K562 (cell line): ENCODE measurements at regions not wholly inside any gene's neighbourhood (a gene's known extent, or its start where the extent isn't known, plus 50 kb on each side); places are given as distances from the start of the nearest gene placed in this dataset.

Experiments used
- ATAC-seq: fragments of 200-7000 bp; cut with Tn5 transposase; 3 replicates; pipeline ENCODE4 v1.9.1; 2020; ENCODE audit warnings: moderate library complexity
- BruUV-seq: library from RNA; stranded (reverse); fragments of 400-500 nt; replicated peaks from 2 replicates; lab custom pipeline; 2021; lab: Mats Ljungman, UMichigan
- CTCF ChIA-PET: fragments of 300-600 bp; formaldehyde crosslinking; extraction: SDS; loops from one replicate; lab custom pipeline; 2021; ENCODE audit warnings: low intra/inter-chr PET ratio; lab: Yijun Ruan, JAX
- POLR2A ChIA-PET: fragments of 300-600, 350-650 bp; sonication (Branson Sonifier 250); formaldehyde crosslinking; extraction: SDS; loops from one replicate; lab custom pipeline; 2021; ENCODE audit warnings: antibody characterized with exemption, inconsistent platforms; lab: Yijun Ruan, JAX
- DNase-seq, 4 experiments: peaks; one replicate each; pipeline versions ENCODE4 v3.0.0 to v3.0.0-alpha.2; 2011 to 2018; ENCODE audit warnings: low spot score in 3 of 4, mixed read lengths in 3 of 4; ENCODE audit errors: extremely low read depth in 1 of 4
- FAIRE-seq: peaks from 2 replicates; lab custom pipeline; 2011; peaks lifted over from hg19 to GRCh38; lab: Jason Lieb, UNC
- H2AFZ ChIP-seq: 2 replicates; pipeline ENCODE4 v1.6.0; 2011; ENCODE audit warnings: low read depth, low read length, control low read depth, inconsistent platforms
- H3K27ac ChIP-seq: fragments of 200-600 bp; 3 replicates; pipeline ENCODE4 v1.8.0; 2011; ENCODE audit warnings: low read depth, mild to moderate bottlenecking, control low read depth, inconsistent platforms, low read length, moderate library complexity, mixed read lengths; ENCODE audit errors: extremely low read depth
- H3K27me3 ChIP-seq, 2 experiments: fragments of 300-600 bp in 1 of 2; 2 replicates in 1 of 2; 3 replicates in 1 of 2; pipeline versions ENCODE4 v1.6.0 to v1.8.0; 2011; ENCODE audit warnings: inconsistent platforms in 2 of 2, low read length in 2 of 2, mild to moderate bottlenecking in 1 of 2, mixed read lengths in 1 of 2, moderate library complexity in 1 of 2; ENCODE audit not compliant: control insufficient read depth in 2 of 2, insufficient read depth in 2 of 2
- H3K36me3 ChIP-seq: fragments of 300-600 bp; 3 replicates; pipeline ENCODE4 v1.8.0; 2011; ENCODE audit warnings: mild to moderate bottlenecking, low read length, inconsistent platforms; ENCODE audit not compliant: control insufficient read depth, insufficient read depth
- H3K4me1 ChIP-seq, 2 experiments: fragments of 200-600 bp in 1 of 2; replicated peaks in 1 of 2; 2 replicates in 1 of 2; 3 replicates in 1 of 2; pipeline versions ENCODE4 v1.5.1 to v1.8.0; 2011; ENCODE audit warnings: inconsistent platforms in 2 of 2, low read length in 2 of 2, mild to moderate bottlenecking in 1 of 2, mixed read lengths in 1 of 2, moderate library complexity in 1 of 2; ENCODE audit not compliant: control insufficient read depth in 2 of 2, insufficient read depth in 2 of 2
- H3K4me2 ChIP-seq: 2 replicates; pipeline ENCODE4 v1.6.1; 2011; ENCODE audit warnings: low read length, control low read depth, inconsistent platforms, mixed read lengths; ENCODE audit not compliant: insufficient read depth
- H3K4me3 ChIP-seq: fragments of 200-600 bp; sonication (generic), shearing (Covaris generic); 2 replicates; pipeline ENCODE4 v1.5.1; 2016; ENCODE audit warnings: control low read depth, inconsistent platforms
- H3K79me2 ChIP-seq: fragments of 200-600 bp; 3 replicates; pipeline ENCODE4 v1.8.0; 2011; ENCODE audit warnings: low read length, inconsistent platforms; ENCODE audit not compliant: control insufficient read depth, insufficient read depth
- H3K9ac ChIP-seq, 2 experiments: 2 replicates each; pipeline versions ENCODE4 v1.6.0 to v1.6.1; 2011; ENCODE audit warnings: low read depth in 2 of 2, low read length in 2 of 2, control low read depth in 1 of 2, inconsistent platforms in 1 of 2, mild to moderate bottlenecking in 1 of 2, mixed read lengths in 1 of 2; ENCODE audit not compliant: insufficient read depth in 1 of 2
- H3K9me1 ChIP-seq: one replicate; pipeline ENCODE4 v1.6.0; 2011; ENCODE audit warnings: inconsistent platforms, mild to moderate bottlenecking, low read length, moderate library complexity; ENCODE audit not compliant: control insufficient read depth, insufficient read depth
- H3K9me3 ChIP-seq: replicated peaks from 2 replicates; pipeline ENCODE4 v1.5.1; 2011; ENCODE audit warnings: low read depth, low read length, inconsistent platforms; ENCODE audit not compliant: control insufficient read depth, insufficient read depth
- H4K20me1 ChIP-seq: replicated peaks from 2 replicates; pipeline ENCODE4 v1.6.1; 2011; ENCODE audit warnings: low read length, inconsistent platforms, mixed read lengths; ENCODE audit not compliant: control insufficient read depth, insufficient read depth
- ARID3A ChIP-seq: IDR thresholded peaks from 2 replicates; pipeline ENCODE4 v1.6.1; 2012; ENCODE audit warnings: low read depth, low read length, improper control_type of control experiment, borderline replicate concordance
- E4F1 ChIP-seq: fragments of 250-450 bp; sonication (Bioruptor Pico); IDR thresholded peaks from 2 replicates; pipeline ENCODE4 v1.5.0; 2021; ENCODE audit warnings: mild to moderate bottlenecking, borderline replicate concordance
- HEY1 ChIP-seq: fragments of 250-450 bp; sonication (Bioruptor Pico); IDR thresholded peaks from 2 replicates; pipeline ENCODE4 v1.5.0; 2020; ENCODE audit warnings: mild to moderate bottlenecking, moderate library complexity, borderline replicate concordance
- MAZ ChIP-seq, 2 experiments: fragments of 450-650 bp in 1 of 2; sonication (generic) in 1 of 2; formaldehyde crosslinking; IDR thresholded peaks in 1 of 2; conservative IDR thresholded peaks in 1 of 2; 2 replicates each; pipeline versions ENCODE4 v1.4.0 to v1.5.0; 2020; ENCODE audit warnings: mild to moderate bottlenecking in 1 of 2, missing genetic modification reagents in 1 of 2
- PCBP1 ChIP-seq: fragments of 200-400 bp; formaldehyde crosslinking; IDR thresholded peaks from 2 replicates; pipeline ENCODE4 v1.6.1; 2018; ENCODE audit warnings: mild to moderate bottlenecking, low read depth, low read length; ENCODE audit not compliant: poor library complexity, severe bottlenecking
- RBM17 ChIP-seq: fragments of 200-400 bp; formaldehyde crosslinking; IDR thresholded peaks from 2 replicates; pipeline ENCODE4 v1.6.1; 2017; ENCODE audit warnings: low read depth, mild to moderate bottlenecking, low read length, borderline replicate concordance
- RUNX1 ChIP-seq: sonication (generic); IDR thresholded peaks from 2 replicates; pipeline ENCODE4 v1.6.1; 2016; ENCODE audit warnings: antibody characterized with exemption, low read depth
- SREBF2 ChIP-seq: sonication (generic); formaldehyde crosslinking; IDR thresholded peaks from 2 replicates; pipeline ENCODE4 v1.4.0; 2020; ENCODE audit warnings: mild to moderate bottlenecking, missing genetic modification reagents
- TAF15 ChIP-seq: fragments of 200-400 bp; formaldehyde crosslinking; IDR thresholded peaks from 2 replicates; pipeline ENCODE4 v1.6.1; 2017; ENCODE audit warnings: mild to moderate bottlenecking, low read depth, low read length, moderate library complexity
- WHSC1 ChIP-seq: IDR thresholded peaks from one replicate; pipeline ENCODE4 v1.6.1; 2012; ENCODE audit warnings: low read length, control low read depth, inconsistent platforms
- ZBTB5 ChIP-seq: fragments of 450-650 bp; IDR thresholded peaks from 2 replicates; pipeline ENCODE4 v1.6.1; 2017; ENCODE audit warnings: antibody characterized with exemption
- ZNF121 ChIP-seq: sonication (generic); formaldehyde crosslinking; conservative IDR thresholded peaks from 2 replicates; pipeline ENCODE4 v1.8.0; 2022; ENCODE audit warnings: missing genetic modification reagents
- ZNF384 ChIP-seq: IDR thresholded peaks from 2 replicates; pipeline ENCODE4 v1.6.1; 2012; ENCODE audit warnings: low read depth, low read length, improper control_type of control experiment
- ZNF551 ChIP-seq: fragments of 250-450 bp; sonication (Bioruptor Pico); IDR thresholded peaks from 2 replicates; pipeline ENCODE4 v1.5.0; 2021; ENCODE audit warnings: mild to moderate bottlenecking, moderate library complexity
- ZSCAN32 ChIP-seq: fragments of 450-650 bp; formaldehyde crosslinking; IDR thresholded peaks from 2 replicates; pipeline ENCODE4 v1.4.0; 2020; ENCODE audit warnings: mild to moderate bottlenecking, moderate library complexity
- WGBS: fragments of 100-300 bp; shearing (Covaris generic); methylation state at CpG from one replicate; pipeline ENCODE4 v1.1.6; 2016; ENCODE audit warnings: low coverage, mixed read lengths; ENCODE audit not compliant: insufficient coverage; ENCODE audit errors: missing lambda C conversion rate; 5-methylcytosine and 5-hydroxymethylcytosine counted together
- in situ Hi-C: fragments of 300-500 bp; cut with MboI; formaldehyde crosslinking; loops from 4 replicates; pipeline ENCODE4 v1.15.0; 2018; ENCODE audit warnings: inconsistent platforms, mixed read lengths
- intact Hi-C: fragments of 100-400 bp; cut with micrococcal nuclease; formaldehyde crosslinking; loops from 2 replicates; pipeline ENCODE4 v1.14.2; 2022

- BruUV-seq = no TSS peak
- Histone ChIP-seq H3K9me3 (no peaks in the 10 kb centered on the region), H3K9me1 (no peaks in the 10 kb centered on the region), H3K27ac (no peak overlapping the region), H2AFZ (no peak overlapping the region), H3K4me3 (no peak overlapping the region), H3K9ac (no peak overlapping the region), H3K4me2 (no peak overlapping the region), H3K36me3 (no peaks in the 10 kb centered on the region), H3K4me1 (no peaks in the 10 kb centered on the region), H3K79me2 (no peaks in the 10 kb centered on the region), H3K27me3 (peaks cover 6 to 41% of the 10 kb centered on the region in 2 experiments), H4K20me1 (no peaks in the 10 kb centered on the region)
- in situ Hi-C loops (no loop called here), intact Hi-C loops (no loop called here)
- FAIRE-seq (no peak), ATAC-seq (no peak), DNase-seq (no peak)
- 0% methylated on average over 2 of the region's 3 CpGs for WGBS
- CTCF ChIA-PET = no interaction called here
- POLR2A ChIA-PET = interaction anchor here (0.6 kb wide), 1 partner anchor 146 kb away, joined by 3 read pairs; no protein-coding TSS in a partner anchor
- TF ChIP-seq E4F1 (CRISPR knock-in tag) (no peak), ZNF121 (CRISPR knock-in tag) (no peak), ZBTB5 (no peak), ZNF384 (no peak), HEY1 (CRISPR knock-in tag) (no peak), ZNF551 (CRISPR knock-in tag) (no peak), WHSC1 (no peak), SREBF2 (CRISPR knock-in tag) (no peak), TAF15 (no peak), RUNX1 (no peak), ZSCAN32 (no peak), ARID3A (no peak), RBM17 (no peak), MAZ (CRISPR knock-in tag; conservative IDR thresholded peaks at IDR 0.05 in 1 of 2, IDR thresholded peaks at IDR 0.05 in 1 of 2) (no peak), PCBP1 (no peak)
Observed at GRCh38 chr9:108186642-108187395, 669.0 kb downstream of the ACTL7B start.
